GM19238 (cell line): ENCODE measurements at regions not wholly inside any gene's neighbourhood (a gene's known extent, or its start where the extent isn't known, plus 50 kb on each side); places are given as distances from the start of the nearest gene placed in this dataset.

Source experiments
- DNase-seq: peaks from one replicate; pipeline ENCODE4 v3.0.0; 2011; ENCODE audit warnings: low spot score; ENCODE audit not compliant: insufficient read length

DNA sequence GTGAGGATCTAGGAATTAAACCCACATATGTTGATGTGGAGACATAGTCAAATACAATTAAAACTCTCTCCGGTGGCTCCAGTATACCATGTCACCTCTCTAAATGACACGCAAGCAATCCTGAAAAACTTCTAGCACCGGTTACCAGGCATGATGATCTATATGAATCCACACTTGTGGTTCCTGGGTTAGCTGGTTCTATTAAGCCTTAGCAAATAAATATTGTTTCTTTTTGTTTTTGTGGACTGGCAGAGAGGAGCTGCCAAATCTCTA is 104.8 kb downstream of the SEC61B start:
- no peak for DNase-seq

DNA sequence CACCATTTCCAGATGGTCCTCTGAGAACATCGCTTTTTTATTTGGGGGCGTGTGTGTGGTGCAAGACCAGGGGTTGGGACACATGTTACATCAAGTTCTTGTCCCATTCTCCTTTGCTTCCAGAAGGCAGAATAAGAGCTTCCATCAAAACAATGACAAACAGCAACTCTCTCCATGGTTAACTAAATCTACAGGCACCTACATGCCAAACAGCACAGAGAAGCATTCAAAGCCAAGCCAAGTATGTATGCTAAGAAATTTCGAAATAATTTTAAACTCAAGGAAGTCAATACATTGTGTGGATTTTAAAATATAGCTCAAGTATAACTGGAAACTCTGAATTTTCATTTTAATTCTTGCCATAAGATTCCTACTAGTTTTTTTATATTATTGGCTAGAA is 105.6 kb downstream of the SEC61B start:
- DNase-seq: no peak

DNA sequence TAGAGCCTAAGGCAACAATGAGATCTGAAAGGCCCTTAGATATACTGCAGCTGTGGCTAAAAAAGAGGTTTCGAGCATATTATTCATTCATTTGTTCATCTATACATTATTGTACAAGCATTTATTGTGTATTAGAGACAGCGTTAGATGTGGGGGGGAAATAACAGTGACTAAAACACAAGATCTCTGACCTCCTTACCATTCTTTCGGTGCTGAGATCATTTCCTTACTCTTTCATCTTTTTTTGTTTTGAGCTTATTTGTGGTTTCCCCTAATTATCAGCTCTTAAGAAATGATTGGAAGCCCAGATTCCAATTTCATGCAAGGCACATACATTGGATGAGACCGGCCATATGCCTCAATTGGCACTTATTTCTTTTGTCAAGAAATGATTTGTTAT is 113.2 kb downstream of the SEC61B start:
- no peak for DNase-seq

DNA sequence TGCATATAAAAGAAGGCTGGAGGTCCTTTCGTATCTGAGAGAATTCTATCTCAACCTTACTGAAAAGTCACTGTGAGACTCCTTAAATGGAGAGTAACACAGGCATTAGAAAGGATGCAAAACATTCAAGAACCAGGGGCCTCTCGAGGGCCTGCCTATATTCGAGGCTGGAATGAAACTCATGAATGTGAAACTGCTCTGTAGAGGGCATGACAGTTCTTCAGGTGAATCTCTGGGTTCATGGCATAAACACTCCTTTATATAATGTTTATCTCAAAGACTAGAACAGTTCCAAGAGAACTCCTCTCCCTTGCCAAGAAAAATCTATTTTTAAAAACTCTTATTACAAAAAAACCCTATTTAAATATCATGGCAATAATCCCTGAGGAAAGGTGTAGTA is 113.9 kb downstream of the SEC61B start:
- no peak for DNase-seq

DNA sequence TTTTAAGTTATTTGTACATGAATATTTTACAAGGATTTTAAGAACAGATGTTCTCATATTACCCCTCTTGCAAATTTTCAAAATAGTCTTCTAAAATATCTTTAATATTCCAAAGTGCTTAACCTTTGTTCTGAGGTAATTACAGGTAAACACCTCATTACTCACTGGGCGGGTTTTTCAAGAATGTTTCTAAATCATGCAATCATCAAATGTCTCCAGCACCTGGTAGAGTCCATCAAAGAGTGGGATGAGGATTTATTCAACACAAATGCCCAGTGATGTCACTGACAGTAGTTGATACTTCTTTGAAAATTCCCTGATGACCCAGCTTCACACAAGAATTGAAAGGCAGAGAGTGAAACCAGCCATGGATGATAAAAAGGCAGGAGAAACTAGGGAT is 114.4 kb downstream of the SEC61B start:
- no peak for DNase-seq

DNA sequence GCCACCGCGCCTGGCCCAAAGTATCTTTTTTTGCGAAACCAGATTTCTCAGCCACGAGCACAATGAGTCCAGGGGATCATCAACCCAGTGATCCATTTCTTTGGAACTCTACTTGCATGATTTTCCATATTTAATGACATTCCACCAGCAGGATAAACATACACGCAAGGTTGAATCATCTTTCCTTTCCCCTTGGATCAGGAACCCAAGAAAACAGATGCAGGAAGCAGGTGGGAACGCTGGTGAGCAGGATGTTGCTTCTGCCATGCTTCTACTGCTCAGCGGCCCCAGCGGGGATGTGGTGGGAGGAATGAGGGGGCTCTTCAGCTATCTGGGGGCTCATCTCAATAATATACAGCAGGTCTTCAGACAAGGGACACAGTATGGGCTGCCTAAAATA is 118.2 kb downstream of the SEC61B start:
- DNase-seq: no peak

DNA sequence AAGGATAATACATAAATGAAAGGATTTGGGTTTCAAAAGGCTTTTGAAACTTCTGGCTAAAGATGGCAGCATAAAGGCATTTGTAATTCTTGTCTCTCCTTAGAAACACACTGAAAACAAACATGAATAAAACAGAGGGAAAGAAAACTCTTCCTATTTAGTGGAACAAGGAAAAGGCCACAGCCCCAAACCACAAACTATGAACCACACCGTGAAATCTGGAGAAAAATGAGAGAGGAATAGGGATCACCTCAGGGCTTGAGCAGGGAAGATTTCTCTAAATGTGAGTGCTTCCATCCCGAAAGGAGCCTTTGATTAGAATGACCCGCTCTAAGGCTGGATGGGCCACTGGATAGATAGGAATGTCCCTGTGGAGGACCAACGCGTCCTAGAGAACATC is 119.6 kb downstream of the SEC61B start:
- DNase-seq: no peak

DNA sequence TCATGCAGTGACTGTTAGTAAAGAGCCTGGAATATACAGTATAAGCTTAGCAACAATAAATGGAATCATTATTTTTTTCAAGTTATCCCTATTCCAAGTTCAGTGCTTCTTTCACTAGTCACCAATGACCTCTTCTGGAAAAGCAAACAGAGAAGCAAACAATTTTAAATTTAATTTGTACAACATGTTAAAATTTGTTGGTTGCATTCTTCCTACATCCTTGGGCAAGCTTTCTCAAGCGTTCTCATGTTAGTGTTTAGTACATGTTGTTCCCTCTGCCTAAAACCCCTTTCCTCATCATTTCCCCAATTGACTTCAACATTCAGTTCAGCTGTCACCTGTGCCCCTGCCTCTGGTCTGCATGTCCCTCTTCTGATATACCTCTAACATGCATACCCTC is 123.4 kb downstream of the SEC61B start:
- DNase-seq: no peak

DNA sequence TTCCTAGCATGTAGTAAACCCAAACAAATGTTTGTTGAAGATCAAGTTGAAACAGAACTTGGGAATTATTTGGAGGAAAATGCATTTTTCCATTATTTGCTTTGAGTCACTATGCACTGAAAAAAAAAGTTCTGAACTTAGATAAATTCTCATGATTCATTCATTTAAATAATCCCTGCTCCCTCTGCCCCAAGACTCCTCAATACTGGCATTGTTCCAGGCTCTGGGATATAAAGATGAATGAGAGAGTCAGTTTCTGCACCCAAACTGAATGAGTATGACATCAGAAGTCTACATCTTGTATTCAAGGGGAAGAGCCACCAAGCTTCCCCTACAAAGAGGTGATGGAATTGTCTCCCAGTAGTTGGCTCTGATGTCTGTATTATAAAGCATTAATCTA is 123.9 kb downstream of the SEC61B start:
- DNase-seq: no peak

DNA sequence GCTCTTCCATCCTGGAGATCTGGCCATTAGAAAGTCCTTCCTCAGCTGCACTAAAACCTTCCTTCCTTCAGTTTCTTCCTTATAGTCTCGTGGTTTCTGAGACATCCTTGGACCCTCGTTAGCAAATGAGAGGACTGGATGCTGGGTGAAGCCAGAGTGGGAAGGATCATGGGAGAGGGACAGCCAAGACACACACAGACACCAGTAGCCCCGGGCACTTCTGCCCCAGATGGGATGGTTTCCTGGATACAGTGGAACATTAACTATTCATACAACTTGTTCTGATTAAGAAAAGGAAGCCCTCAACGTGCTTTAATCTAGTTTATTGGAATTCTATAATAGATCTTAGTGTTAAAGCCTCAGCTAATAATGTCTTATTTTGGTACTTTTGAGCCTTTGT is 125.5 kb downstream of the SEC61B start:
- DNase-seq: no peak

DNA sequence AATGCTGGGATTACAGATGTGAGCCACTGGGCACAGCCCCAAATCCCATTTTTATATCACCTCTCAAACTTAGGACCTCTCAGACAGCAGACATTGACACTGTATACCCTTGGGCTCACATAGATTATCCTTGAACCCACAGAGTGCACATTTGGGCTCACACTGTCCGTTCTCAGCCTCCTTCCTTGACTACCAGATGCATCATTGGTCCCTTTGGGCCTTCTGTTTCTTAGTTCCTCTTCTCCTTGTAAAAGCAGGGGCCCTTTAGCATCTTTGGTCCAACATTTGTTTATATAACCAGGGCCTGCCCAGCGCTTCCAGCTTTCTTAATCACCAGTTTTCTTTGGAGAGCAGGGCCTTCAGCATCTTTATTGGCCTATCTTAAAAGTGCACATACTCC is 126.2 kb downstream of the SEC61B start:
- no peak for DNase-seq

DNA sequence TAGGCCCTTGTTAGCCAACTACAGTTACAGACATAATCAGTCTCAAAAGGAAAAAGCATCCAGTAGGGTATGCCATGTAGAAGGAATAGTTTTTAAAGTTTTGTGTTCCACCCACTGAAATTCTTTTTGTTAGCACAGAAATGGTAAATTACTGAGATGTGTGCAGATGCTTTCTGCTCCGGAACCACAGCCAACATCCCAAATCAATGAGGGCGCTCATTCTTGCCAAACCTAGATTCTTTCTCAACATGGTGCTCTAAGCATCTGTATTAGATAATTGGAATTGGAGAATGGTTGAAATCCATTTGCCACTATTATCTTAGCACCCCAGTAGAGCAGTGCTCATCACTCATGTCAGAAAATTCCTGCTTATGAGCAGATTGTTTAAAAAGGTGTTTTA is 127.8 kb downstream of the SEC61B start:
- DNase-seq: no peak

DNA sequence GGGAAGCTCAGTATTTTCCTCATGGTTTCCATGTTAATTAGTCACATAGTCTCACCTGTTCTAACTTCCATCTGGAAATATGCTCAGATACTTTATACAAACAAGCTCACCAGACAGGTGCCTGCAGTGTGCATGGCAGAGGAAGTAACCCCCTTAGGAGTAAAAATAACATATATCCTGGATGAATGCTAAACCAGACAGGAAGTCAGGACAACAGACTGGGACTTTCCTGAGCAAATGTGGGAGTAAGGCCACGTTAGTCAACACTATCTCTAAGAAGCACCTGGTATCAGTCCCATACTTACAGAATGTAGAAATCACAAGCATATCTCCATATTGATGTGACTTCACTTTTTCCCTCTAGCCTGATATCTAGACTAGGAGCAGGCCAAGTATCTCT is 128.4 kb downstream of the SEC61B start:
- no peak for DNase-seq

DNA sequence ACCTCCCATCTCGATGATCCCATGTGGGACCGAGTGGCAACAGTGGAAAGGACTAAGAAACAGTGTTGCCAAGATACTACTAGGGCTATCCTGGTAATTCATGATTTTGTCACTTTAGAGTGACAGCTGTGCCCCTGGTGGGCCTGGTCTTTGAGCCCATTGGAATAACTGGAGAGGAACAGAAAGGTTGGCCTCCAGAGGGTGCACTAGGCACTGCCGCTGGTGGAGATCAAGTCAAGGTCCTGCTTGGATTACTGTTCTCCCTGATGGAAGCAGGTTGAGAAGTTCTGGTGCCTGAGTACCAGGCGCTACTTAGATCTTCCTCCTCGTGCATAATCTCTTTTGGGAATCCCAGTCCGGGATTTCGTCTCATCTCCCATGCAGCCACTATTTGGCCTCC is 129.6 kb downstream of the SEC61B start:
- DNase-seq: no peak

DNA sequence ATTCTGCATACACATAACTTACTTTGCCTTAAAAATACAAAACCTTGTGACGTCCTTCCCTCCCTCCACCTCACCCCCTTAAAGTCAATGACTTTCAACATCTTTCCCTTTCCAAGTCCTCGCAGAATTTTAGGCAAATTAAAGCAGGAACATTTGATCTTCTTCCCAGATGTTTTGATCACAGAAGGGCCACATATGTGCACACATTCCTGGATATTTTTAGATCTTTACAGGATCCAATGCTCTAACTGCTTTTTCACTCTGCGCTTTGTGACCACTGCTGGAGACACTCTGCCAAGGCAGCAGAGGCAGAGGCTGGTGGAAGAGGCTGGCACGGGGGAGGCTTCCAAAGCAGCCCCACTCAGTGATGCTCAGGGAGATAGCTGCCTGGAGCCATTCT is 130.7 kb downstream of the SEC61B start:
- DNase-seq: no peak

DNA sequence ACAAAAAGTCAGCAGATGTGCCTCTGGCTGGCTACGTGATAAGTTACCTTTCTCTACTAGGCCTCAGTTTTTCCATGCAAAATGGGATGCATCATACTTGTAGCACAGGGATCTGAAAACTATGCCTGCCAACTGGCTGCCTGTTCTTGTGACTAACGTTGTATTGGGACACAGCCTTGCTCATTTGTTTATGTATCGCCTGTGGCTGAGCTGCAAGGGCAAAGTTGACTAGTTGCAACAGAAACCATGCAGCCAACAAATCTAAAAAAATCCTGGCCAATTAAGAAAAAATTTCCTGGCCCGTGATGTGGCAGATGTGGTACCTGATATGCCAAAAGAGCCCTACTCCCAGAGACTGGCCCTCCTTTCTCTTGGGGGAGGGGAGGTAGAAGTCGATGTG is 131.3 kb downstream of the SEC61B start:
- no peak for DNase-seq

DNA sequence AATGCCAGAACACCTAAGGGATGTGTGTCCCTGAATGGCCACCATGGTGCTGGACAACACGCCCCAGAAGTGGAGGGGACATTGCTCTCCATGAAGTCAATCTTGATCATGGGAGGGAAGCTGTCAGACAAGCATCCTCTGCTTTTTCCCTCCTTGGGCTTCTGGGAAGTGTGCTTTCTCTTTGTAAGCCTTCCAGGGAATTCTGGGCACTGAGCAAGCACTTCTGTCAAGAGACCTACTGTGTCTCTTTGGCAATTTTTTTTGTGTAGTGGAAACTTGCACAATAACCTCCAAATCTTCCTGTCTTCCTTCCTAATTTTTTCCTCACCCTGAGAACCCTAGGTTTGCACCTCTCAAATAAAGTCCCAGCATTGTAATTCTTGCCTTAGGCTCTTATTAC is 132.0 kb downstream of the SEC61B start:
- no peak for DNase-seq

DNA sequence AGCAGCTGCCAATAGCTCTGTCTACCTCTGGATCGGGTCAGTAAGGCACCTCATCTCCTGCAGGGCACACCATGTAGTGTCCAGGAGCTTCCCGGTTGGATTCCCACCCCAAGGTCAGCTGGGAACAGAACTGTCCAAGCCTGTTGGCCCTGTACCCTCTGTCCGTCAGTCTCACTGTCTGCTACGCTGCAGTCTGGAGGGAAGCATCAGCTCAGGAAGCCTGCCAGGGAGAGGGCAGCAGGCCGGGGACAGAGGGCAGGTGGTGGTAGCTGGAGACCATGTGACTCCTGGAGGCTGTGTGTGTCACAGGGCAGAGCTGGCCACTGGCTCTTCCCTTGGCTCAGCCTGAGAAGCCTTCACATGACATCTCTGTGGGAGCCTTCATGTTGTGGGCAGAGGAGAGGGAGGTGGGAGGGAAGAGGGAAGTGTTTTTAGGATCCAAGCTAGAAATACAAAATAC is 134.5 kb downstream of the SEC61B start:
- no peak for DNase-seq

DNA sequence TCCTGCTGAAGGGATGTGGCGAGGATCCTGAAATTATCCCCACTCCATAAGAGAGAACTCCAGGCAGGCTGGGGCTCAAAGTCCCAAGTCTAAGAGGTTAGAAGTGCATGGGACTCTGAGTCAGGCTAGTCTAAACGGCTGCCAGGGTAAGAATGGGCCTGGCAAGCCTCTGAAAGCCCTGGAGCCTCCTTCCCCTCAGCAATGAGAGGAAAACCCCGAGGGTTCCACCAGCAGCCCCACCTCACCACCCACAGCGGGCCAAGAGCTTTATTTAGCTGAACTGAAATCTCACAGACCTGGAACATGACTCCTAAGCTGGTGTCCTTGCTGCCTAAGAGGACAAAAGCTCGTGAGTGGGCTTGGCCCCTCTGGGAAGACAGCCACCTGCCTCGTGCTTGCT is 135.5 kb downstream of the SEC61B start:
- no peak for DNase-seq

DNA sequence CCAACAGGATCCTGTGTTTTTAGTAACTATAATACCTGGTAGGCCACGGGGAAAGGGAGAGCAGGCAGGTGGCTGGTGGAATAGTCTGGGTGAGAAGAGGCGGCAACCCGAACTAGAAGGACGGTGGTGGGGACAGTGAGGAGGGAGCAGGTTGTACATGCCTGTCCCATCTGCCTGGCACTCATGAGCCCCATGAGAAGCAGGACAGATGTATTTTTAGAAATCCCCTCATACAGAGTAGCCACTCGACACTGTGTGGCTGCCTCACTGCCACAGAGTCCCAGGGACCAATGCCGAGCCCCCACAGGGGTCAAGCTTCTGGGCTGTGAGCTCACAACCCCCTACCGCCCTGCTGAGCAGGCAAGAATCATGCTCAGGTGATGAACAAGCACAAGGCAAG is 136.6 kb downstream of the SEC61B start:
- DNase-seq: no peak

DNA sequence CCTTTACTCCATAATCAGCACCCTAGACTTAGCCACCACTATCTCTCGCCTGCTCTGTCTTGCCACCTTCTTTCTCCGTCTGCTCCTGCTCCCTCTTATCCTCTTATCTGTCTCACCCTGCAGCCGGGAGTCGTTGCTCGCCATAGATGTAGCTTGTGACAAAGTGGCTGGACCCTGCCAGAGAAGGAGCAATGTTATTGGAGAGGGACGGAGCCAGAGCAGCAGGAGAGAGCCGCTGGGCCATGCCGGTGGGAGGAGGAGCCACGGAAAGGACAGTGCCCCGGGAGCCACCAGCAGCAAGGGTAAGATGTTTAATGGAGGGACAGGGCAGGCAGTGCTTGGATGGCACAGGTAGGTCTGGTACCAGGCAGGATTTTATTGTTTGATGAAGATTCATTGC is 137.3 kb downstream of the SEC61B start:
- no peak for DNase-seq

DNA sequence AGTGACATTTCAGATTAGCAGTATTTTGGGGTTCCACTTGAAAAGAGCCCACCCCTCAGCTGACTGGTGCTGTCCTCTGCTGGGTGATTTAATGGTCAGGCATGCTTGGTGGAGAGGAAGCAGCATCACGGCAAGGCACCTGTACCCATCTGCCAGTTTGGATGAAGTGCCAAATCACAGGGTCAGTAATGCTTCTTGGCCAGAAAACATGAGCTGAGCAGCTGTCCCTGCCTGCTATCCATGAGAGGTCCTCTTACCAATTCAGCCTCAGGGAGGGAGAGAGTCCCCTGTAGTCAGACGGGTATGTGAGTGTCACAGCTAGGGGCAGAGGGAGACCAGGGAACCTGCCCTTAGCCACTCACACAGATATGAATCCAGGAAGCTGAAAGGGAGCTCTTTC is 137.9 kb downstream of the SEC61B start:
- no peak for DNase-seq

DNA sequence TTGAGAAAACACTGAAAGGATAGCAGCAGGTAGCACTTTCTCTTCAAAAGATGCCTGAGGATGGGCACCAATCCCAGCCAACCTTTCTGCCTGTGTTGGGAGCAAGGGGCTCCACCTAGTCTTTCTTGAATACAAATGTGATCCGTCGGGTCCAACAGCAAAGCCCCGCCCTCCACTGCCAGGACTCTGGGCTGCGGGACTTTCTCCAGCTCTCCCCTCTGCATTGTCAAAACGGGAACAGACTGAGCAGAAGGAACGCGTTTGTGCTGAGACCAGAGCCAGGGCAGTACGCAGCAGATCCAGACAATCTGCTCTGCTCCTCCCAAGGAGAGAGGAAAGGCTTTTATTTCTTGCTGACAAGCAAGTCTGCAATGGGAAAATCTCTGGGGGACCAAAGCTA is 139.7 kb downstream of the SEC61B start:
- no peak for DNase-seq

DNA sequence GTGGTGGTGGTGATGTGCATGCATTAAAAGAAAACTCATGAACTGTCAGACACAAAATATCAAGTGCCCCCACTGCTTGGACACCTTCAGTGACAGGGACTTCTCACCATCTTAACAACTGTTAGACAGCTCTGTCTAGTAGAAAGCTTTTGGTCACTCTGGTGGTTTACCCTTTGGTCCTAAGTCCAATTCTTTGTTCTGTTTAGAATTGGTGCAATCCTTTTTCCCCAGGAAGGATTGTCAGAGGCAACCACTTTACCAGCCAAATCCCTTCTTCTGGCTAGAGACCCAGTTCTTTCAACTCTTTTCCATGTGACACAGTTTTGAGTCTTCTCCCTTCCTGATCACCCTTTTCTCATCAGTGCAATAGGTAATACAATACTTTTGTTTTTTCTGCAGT is 140.2 kb downstream of the SEC61B start:
- DNase-seq: no peak

DNA sequence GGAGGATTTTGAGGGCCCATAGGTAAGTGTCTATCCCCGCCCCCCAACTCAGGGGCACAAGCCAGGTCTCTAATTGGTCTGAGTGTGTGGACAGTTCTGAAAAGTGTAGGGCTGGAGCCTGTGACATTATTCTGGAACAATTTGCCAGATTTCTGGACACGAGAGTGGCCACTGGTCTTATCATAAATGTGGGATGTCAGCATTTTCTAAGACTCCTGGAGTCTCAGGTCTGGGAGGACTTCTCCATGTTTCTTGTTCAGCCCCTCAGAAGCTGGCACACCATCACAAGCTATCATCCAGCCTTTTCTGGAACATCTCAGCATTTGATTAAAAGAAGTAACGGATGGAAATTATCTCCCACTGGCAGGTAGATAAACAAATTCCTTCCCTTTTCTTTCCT is 141.4 kb downstream of the SEC61B start:
- no peak for DNase-seq
